ENCODE measurements at regions not wholly inside any gene's neighbourhood (a gene's known extent, or its start where the extent isn't known, plus 50 kb on each side); places are given as distances from the start of the nearest gene placed in this dataset.

GRCh38 chr12:73424484-73424883 is 1113.2 kb upstream of the ATXN7L3B start:
- no peak for TF ChIP-seq CTCF (IDR thresholded peaks at IDR 0.05; ENCODE audit: low read depth, low read length, missing control alignments)
- DNase-seq (ENCODE audit: low read depth) = no peak
- H3K4me3 ChIP-seq (ENCODE audit: low read depth, low read length) = no peak overlapping the region

- H3K4me3 ChIP-seq (ENCODE audit: low read depth, low read length) = no peak overlapping the region
- no peak for DNase-seq (ENCODE audit: low read depth)
- TF ChIP-seq CTCF (IDR thresholded peaks at IDR 0.05; ENCODE audit: low read depth, low read length, missing control alignments) = no peak
These were observed 1091.8 kb upstream of the ATXN7L3B start for GRCh38 chr12:73445658-73446324.

GRCh38 chr12:73452672-73453469 is 1084.8 kb upstream of the ATXN7L3B start:
- DNase-seq (ENCODE audit: low read depth) = no peak
- no peak for TF ChIP-seq CTCF (IDR thresholded peaks at IDR 0.05; ENCODE audit: low read depth, low read length, missing control alignments)
- no peak overlapping the region for H3K4me3 ChIP-seq (ENCODE audit: low read depth, low read length)

- no peak for DNase-seq (ENCODE audit: low read depth)
- no peak overlapping the region for H3K4me3 ChIP-seq (ENCODE audit: low read depth, low read length)
- no peak for TF ChIP-seq CTCF (IDR thresholded peaks at IDR 0.05; ENCODE audit: low read depth, low read length, missing control alignments)
These were observed 1077.4 kb upstream of the ATXN7L3B start for GRCh38 chr12:73460212-73460611.

GRCh38 chr12:73465106-73465505 is 1072.5 kb upstream of the ATXN7L3B start:
- TF ChIP-seq CTCF (IDR thresholded peaks at IDR 0.05; ENCODE audit: low read depth, low read length, missing control alignments) = no peak
- H3K4me3 ChIP-seq (ENCODE audit: low read depth, low read length) = no peak overlapping the region
- DNase-seq (ENCODE audit: low read depth) = no peak

- no peak overlapping the region for H3K4me3 ChIP-seq (ENCODE audit: low read depth, low read length)
- DNase-seq (ENCODE audit: low read depth) = no peak
- no peak for TF ChIP-seq CTCF (IDR thresholded peaks at IDR 0.05; ENCODE audit: low read depth, low read length, missing control alignments)
These were observed 1051.4 kb upstream of the ATXN7L3B start for GRCh38 chr12:73486256-73486655.
